IPS DF 4.7 (cell line): ENCODE measurements at regions not wholly inside any gene's neighbourhood (a gene's known extent, or its start where the extent isn't known, plus 50 kb on each side); places are given as distances from the start of the nearest gene placed in this dataset.

Experiments used
- DNase-seq: peaks from one replicate; pipeline ENCODE4 v3.0.0-alpha.2; 2013; ENCODE audit warnings: low spot score; ENCODE audit errors: extremely low read depth

- DNase-seq, result no peak
Observed at GRCh38 chr5:17167171-17167891, 50.1 kb upstream of the BASP1 start.
